GM19455 (cell line): ENCODE measurements at regions not wholly inside any gene's neighbourhood (a gene's known extent, or its start where the extent isn't known, plus 50 kb on each side); places are given as distances from the start of the nearest gene placed in this dataset.

Source experiments
- ATAC-seq: cut with Tn5 transposase; IDR thresholded peaks from one replicate; pipeline ENCODE4 v1.9.1; 2021; ENCODE audit not compliant: unreplicated experiment

DNA sequence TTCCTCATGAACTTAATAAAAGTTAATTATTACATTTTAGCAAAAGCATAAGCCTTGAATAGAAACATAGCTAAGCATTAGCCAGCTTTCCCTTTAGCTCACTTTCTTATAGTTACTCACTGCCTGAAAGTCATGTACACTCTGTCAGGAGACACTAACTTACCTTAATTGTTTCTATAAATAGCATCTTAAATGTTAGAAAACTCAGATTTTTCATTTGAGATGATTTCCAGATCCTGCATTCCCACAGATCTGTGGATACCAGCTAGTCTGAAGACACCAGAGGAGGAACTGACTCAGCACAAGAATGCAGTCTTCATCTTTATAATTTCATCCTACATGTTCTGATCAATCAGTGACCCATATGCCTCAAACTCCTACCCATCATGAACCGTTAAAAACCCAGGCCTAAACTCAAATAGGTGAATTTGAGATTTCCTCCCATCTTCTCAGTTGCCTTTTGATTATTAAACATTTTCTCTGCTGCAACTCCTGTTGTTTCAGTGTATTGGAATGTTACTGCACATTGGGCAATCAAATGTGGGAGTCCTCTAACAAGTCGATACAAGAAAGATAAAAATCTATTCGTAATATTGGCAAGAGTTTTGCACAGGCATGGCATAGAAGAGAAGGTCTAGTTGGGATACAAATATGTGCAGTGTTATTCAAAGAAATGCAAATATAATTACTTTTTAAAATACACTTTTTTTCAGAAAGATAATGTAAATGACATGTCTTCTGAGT is 857.4 kb upstream of the CDH2 start:
- ATAC-seq: no peak

- ATAC-seq: no peak
Measured at GRCh38 chr18:29028560-29028959, 851.6 kb upstream of the CDH2 start.

- no peak for ATAC-seq
Measured at GRCh38 chr18:29018976-29019375, 842.0 kb upstream of the CDH2 start.

DNA sequence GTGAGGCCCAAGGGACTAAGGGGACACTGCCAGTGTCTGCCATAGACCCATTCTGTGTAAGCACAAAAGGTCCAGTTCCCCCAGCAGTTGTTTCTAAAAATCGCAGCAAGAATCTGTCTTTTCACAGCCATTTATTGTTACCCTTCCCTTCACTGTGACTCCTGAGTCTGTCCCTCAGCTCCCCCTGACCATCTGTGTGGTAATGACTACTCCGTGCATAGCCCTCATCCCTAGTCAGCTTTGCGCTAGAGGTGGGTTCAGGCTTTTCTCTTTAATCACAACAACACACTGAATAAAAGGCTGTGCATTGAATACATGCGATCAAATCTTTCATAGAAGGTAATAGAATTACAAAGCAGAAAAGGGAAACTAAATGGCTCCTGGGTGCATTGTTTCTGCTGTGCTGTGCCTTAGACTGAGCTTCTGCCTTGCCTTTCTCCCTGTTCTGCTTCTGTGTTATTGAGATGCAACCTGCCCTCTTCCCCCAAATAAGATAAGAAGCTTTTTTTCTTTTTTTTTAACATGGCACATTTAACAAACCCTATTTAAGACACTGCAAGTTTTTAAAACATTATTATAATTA is 836.0 kb upstream of the CDH2 start:
- no peak for ATAC-seq

- ATAC-seq: no peak
Measured at GRCh38 chr18:29012364-29012763, 835.4 kb upstream of the CDH2 start.

- no peak for ATAC-seq
Measured at GRCh38 chr18:29009250-29009803, 832.4 kb upstream of the CDH2 start.

DNA sequence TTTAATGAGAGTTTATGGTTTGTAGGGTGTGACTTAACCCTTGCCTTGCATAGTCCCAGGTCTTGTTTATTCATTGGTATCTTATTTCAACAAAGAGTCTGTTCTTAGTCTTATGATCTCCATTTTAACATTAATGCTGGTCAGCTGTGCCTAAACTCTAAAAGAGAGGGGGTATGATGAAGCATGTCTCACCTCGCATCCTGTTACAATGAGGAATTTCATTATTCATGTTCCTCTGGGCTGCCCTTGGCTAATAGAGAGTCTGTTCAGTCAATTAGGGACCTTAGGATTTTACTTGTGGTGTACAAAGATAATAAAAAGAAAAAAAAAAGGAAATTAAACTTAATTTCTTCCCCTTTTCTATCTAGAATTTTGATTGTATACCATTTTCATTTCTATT is 831.9 kb upstream of the CDH2 start:
- no peak for ATAC-seq

GRCh38 chr18:29007986-29008654 is 831.2 kb upstream of the CDH2 start:
- no peak for ATAC-seq

- ATAC-seq: no peak
Measured at GRCh38 chr18:29004921-29005320, 828.0 kb upstream of the CDH2 start.

DNA sequence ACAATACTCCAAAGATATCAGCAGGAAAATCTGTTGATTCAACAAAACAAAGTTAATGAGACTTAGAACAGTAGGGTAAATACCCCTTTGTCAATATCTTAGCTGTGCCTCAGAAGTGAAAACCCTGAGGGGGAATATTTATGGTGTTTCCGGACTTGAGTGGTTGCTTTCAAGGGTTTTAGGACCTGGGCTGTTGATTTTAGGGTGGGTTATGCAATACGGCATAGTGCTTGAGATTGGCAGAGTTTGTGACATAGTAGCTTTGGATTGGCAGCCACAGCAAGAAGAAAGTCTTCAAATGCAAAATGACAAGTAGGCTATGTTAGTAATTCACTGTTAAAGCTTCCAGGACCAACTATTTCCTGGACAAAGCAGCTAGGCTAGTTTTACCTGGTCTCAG is 826.3 kb upstream of the CDH2 start:
- ATAC-seq: no peak

- no peak for ATAC-seq
Measured at GRCh38 chr18:29002747-29003146, 825.8 kb upstream of the CDH2 start.

GRCh38 chr18:28999726-29000125 is 822.8 kb upstream of the CDH2 start:
- ATAC-seq: no peak

GRCh38 chr18:28995319-28995718 is 818.4 kb upstream of the CDH2 start:
- no peak for ATAC-seq

DNA sequence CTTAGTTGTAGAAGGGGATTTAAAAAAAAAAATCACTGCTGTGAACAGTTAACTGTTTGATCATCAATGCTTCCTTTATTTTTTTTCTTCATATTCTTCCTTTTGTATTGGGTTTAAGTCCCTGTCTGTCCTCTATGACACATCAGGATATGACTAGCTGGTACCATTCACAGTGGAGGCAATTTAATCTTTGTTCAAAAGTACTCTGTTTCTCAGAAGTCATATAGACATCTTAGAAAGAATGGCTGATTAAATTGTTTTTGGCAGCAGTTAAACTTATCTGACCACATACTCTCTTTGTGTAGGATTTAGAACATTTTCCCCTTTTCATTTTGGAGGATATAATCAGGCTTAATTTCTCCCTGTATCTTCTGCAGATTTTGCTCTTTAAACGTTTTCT is 807.8 kb upstream of the CDH2 start:
- no peak for ATAC-seq

DNA sequence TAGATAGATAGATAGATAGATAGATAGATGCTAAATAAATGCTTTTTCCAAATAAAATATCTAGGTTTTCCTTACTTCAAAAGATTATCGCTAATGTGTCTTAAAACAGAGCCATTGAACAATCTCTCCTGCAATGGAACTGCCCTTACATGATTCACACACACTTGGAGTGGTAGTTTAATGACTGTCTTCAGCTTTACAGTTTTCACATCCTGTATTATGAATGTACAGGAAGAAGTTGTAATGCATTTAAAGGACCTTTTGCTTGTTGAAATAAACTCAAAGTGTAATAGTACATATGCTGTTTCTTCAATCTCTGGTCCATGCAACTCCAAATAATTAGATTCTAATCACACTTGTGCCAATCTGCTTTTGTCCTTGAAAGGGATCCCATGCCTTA is 797.6 kb upstream of the CDH2 start:
- ATAC-seq: no peak

- ATAC-seq: no peak
Measured at GRCh38 chr18:28973324-28973723, 796.4 kb upstream of the CDH2 start.

DNA sequence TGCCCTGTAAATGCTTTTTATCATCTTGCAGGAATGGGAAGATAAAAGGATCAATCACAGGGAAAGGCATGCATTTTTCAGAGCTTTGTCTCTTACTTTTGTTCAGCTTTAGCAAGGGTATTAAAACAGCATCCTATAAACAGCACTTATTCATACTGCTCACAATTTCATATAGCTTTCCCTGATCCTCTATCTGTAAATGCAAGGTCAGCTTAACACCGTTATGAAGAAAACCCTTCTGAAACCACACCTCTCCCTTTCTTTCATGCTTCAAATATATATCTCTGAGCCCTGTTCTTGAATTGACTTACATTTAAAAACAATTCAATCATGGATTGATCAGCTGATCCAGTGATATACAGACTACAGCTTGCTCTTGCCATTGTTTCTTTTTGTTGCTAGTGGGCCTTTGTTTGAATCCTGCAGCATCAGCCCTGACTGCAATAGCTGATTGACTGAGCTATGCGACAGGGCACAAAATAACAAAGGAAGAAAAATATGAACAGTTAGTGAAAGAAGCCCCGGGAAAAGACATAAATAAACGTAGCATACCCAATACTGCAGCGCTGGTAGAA is 795.5 kb upstream of the CDH2 start:
- no peak for ATAC-seq

- ATAC-seq: no peak
Measured at GRCh38 chr18:28963481-28963880, 786.6 kb upstream of the CDH2 start.

DNA sequence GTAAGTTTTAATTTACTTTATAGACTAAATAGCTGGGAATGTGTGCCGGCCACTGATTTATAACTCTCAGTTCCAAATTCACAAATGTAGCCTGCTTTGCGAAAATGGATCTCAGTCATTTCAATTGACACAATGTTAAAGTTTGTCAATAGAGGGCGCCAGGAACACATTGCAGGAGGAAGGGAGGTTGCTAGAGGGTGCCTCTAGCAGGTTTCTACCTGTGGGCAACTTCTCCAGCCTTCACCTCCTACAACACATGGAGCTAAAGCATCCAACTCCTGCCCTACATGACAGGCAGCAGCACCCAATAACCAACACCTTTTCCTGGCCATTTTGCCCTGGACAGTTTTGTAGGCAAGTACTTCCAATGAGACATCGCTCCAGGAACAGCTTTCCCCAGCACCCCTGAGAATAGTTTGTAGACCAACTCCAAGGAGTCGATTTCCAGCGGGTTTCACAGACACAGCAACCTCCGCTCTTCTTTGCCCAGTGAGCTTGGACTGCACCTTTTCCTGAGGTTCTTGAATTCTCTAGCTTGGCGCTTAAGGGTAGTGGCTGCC is 784.8 kb upstream of the CDH2 start:
- ATAC-seq: no peak

GRCh38 chr18:28960146-28960545 is 783.2 kb upstream of the CDH2 start:
- no peak for ATAC-seq

DNA sequence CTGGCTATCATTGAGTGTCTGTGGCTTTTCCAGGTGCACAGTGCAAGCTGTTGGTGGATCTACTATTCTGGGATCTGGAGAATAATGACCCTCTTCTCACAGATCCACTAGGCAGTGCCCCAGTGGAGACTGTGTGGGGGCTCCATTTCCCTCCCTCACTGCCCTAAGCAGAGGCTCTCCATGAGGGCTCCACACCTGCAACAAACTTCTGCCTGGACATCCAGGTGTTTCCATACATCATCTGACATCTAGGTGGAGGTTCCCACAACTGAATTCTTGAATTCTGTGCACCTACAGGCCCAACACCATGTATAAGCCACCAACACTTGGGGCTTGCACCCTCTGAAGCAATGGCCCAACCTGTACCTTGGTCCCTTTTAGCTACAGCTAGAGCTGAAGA is 775.4 kb upstream of the CDH2 start:
- ATAC-seq: no peak
